NOMO-1 treated with DMSO at 0.1 percent for 48 hours (cell line): ENCODE measurements at regions not wholly inside any gene's neighbourhood (a gene's known extent, or its start where the extent isn't known, plus 50 kb on each side); places are given as distances from the start of the nearest gene placed in this dataset.

Source experiments
- DNase-seq: peaks from one replicate; lab custom pipeline; 2025; ENCODE audit not compliant: unreplicated experiment; lab: John Stamatoyannopoulos, UW

DNA sequence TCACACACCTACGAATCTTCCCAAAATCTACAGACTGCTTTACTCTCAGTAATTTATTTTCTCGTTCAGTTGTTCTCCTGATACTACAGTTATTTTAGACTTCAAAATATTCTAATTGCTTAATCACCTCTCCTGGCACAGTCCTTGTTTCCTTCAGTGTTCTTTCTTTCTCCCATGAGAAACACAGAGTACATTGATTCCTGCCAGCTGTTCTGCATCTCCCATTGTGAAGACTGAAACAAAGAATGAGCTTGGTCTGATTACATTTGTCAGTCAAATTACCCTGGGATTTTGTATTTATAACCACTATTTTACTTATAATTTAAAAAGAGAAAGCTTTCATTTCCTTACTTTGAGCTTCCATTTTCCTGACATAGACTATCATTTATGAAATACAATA, 63.9 kb upstream of the TANK start:
- DNase-seq, result no peak

- DNase-seq, result no peak
Observed at GRCh38 chr2:161097157-161097556, 63.1 kb upstream of the TANK start.

- DNase-seq, result no peak
Observed at GRCh38 chr2:161100211-161100895, 59.9 kb upstream of the TANK start.

DNA sequence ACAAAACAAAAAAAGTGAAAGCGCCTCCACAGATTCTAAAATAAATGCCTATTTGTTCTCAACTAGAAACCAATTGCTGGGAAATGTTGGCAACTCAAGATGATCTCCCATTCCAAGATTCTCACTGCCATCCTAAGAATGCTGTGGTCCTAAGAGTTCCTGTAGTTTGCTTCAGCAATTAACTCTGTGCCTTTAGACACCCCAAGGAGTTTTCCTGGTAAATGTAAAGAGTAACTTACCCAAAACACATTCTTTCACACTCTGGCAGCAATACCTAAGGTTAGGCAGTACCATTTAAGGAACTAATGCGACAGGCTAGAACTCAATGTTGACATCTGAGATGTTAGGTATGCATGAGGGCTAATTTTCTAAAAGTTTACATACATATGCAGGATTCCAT, 58.8 kb upstream of the TANK start:
- no peak for DNase-seq

DNA sequence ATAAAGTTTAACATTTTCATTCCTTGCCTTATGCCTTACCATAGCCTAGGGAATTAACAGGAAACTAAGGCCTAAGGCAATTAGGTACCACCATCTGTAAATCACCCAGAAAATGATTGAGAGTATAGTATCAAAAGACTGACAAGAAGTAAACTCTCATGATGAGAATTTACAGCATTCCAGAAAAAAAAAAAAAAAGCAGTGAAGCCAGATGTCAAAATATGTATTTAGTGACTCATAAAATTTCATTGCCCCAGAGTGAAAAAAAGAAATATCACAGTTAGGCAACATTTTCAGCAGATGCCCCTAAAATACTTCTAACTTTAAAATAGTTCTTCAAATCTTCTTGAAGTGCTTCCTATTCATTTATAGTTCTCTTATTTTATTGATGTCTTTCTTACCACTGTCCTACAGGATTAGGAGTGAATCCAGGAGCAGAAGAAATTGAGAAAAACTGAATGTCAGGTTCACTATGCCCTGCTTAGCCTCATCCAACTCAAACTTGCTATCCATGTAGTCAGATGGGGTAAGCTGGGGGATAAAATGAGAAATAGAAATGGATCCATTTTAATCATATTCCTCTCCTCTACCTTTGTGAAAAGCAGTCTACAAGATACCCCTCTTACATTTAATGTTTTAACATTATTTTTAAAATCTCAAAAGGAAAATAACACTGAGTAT, 57.3 kb upstream of the TANK start:
- DNase-seq, result peak; percentile 12

- no peak for DNase-seq
Observed at GRCh38 chr2:161103451-161103831, 56.8 kb upstream of the TANK start.

DNA sequence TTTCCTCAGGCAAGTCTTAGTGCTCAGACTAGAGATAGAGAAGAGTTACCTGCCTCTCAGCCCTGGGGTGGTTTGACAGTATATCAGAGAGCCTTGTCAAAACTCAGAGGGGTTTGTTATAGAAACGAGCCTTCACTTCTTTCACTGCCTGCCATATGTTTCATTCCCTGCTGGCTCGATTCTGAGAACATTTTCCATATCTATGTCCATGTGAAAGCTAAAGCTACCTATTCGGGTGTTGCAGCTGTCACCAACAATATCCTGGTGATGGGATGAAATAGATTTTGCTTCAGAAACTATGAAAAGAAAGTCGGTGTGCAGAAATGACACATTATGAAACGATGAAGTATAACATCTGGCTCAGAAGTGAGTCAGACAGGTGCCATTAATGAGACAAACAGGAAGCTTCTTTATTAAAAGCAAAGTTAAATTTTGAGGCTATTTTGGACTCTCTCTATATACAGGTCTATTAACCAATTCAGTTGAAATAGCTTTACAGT, 56.1 kb upstream of the TANK start:
- no peak for DNase-seq

DNA sequence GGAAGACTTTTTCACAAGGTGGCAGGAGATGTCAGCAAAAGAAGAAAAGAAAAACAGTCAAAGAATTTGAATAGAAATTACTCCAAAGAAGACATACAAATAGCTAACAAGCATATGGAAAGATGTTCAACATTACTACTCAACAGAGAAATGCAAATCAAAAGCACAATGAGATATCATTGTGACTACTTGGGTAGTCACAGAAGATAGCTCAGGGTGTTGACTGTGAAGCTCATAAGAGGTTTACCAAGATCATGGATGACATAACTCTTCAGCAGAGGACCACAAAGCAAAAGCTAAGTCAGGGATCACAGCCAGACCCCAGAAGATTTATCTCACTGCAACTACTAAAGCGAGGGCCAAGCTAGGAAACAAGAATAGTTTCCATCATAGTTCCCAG, 53.0 kb upstream of the TANK start:
- no peak for DNase-seq
